DMS 273 (cell line): ENCODE measurements at regions not wholly inside any gene's neighbourhood (a gene's known extent, or its start where the extent isn't known, plus 50 kb on each side); places are given as distances from the start of the nearest gene placed in this dataset.

Experiments
- DNase-seq: peaks from one replicate; lab custom pipeline; 2025; ENCODE audit not compliant: unreplicated experiment; lab: John Stamatoyannopoulos, UW

- DNase-seq = no peak
Observed at GRCh38 chr12:5195244-5195643, 151.6 kb downstream of the KCNA5 start.

DNA sequence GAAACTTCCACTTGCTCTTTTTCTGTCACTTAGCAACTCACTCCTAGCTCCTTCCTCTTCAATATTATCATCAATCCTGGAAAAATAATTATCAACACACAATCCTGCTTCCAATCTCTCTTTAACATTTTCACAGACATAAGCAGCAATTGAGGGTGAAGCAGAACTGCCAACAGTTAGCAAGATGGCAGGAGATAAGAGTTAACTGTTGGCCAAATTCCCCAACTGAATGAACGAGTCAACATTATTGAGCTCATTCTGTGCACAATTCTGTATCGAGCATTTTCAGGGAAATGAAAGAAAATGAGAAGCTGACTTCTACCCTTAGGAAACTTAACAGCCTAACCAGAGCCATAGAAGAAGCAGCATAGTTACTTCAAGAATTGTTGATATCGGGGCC lies 152.0 kb downstream of the KCNA5 start:
- DNase-seq = no peak

DNA sequence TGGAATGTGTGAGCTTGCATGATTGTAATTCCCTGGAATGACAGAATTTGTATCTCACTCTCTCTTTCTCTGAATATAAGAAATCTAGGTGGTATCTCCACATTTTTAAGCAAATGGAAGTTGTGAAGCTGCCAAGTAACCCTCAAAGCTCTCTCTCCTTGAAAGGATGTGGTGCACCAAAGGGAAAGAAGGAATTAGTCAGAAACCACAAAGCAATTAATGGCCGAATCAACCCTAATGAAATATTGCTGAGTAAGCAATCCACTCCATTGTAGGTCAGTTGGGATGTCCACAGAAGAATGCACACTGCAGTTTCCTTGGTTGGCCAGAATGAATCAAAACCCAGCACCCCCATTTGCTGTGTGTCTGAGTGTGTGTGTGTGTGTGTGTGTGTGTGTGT lies 153.5 kb downstream of the KCNA5 start:
- DNase-seq = no peak

- DNase-seq = no peak
Observed at GRCh38 chr12:5197656-5198055, 154.0 kb downstream of the KCNA5 start.

DNA sequence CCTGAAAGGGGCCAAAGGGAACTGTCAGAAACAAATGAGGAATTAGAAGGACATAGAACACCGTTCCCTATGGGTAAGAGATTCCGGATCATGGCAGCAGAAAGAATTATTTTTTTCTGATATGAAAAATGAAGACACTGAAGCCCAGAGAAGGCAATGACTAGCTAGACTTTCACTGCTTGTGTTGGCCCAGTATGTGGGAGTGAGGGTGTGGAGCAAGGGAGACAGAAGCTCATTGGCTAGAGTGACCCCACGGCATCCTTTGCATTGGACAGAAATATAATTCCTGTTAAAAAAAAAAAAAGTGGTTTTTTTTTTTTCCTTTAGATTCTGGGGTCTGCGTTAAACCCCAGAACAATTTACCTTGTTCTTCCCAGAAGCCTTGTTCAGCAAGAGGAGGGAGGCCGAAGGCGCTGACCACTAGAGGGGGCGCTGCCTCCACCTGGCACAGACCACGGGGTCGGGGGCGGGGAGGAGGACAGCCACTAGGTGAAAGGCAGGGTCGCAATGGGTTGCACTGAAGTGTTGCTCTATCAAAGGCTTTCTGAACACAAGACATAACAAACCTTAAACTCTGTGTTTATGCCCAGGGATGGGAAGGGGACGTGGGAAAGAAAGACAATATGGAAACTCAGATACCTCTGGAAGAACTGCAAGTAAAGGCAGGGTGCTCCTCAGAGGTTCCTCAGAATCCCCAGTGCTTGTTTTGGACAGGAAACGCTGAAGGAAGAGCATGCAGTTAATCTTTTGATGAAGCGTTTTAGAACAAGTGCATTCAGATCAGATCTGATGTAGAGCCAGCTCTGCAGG lies 156.8 kb downstream of the KCNA5 start:
- DNase-seq = peak; percentile 38

- DNase-seq = no peak
Observed at GRCh38 chr12:5201554-5202218, 158.0 kb downstream of the KCNA5 start.

DNA sequence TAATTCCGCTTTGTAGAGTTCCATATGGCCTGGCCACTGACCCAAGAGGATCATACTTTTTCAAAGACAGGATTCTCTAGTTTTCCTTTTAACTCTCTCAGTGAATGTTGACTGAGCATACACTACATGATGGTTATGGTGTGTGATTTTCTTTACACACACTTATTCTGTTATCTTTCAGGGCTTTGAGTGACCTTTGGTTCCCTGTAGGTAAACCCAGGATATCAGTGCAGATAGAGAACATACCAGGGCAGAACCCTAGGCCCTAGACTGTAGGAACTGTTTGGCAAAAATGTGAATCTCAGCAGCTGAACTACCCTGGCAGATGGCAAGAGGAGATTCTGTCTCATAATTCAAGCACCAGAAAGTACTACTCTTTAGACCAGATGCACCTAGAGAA lies 159.6 kb downstream of the KCNA5 start:
- no peak for DNase-seq

- DNase-seq = no peak
Observed at GRCh38 chr12:5203720-5204119, 160.0 kb downstream of the KCNA5 start.

GRCh38 chr12:5204271-5204670 lies 160.6 kb downstream of the KCNA5 start:
- DNase-seq = no peak

DNA sequence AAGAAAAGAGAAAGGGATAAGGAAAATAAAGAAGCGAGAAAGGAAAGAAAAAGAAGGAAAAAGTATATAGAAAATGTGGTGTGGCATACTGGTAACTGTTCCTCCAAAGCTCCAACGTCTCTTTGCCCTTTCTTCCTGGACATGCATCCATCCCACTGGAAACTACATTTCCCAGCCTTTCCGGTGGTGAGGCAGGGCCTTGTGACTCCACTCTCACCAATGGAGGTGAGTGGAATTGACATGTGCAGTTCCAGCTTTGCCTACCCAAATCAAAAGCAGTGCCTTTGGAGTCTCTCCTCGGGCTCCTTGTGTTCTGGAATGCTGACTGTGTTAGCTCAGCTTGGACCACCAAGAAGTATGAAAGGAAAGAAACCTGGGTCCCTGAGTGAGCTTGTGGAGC lies 161.2 kb downstream of the KCNA5 start:
- DNase-seq = no peak

GRCh38 chr12:5206401-5207175 lies 162.9 kb downstream of the KCNA5 start:
- DNase-seq = no peak

- peak; percentile 0 for DNase-seq
Observed at GRCh38 chr12:5210179-5210922, 166.7 kb downstream of the KCNA5 start.

GRCh38 chr12:5210923-5211290 lies 167.2 kb downstream of the KCNA5 start:
- DNase-seq = no peak

- DNase-seq = no peak
Observed at GRCh38 chr12:5213336-5213735, 169.7 kb downstream of the KCNA5 start.

DNA sequence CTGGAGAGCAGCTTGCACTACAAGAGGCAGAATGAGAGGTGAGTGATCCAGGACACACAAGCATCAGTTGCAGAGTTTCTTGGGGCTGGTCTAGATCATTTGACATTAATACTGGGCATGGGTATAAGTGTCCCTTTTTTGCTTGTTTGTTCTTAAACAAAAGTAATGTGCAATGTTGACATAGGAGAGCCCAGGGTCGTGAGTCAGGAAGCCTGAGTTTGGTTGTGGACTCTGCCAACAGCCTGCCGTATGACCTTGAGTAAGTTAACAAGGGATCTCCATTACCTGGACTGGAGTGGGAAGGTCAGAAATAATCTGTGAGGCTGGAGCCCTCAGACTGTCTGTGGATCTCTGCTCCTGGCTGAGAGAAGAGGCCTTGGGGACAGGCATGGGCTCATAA lies 170.3 kb downstream of the KCNA5 start:
- DNase-seq = no peak

- DNase-seq = no peak
Observed at GRCh38 chr12:5217936-5218335, 174.3 kb downstream of the KCNA5 start.

GRCh38 chr12:5220099-5220498 lies 176.4 kb downstream of the KCNA5 start:
- DNase-seq = no peak

- DNase-seq = no peak
Observed at GRCh38 chr12:5220835-5221234, 177.2 kb downstream of the KCNA5 start.

GRCh38 chr12:5222011-5222461 lies 178.4 kb downstream of the KCNA5 start:
- DNase-seq = no peak

DNA sequence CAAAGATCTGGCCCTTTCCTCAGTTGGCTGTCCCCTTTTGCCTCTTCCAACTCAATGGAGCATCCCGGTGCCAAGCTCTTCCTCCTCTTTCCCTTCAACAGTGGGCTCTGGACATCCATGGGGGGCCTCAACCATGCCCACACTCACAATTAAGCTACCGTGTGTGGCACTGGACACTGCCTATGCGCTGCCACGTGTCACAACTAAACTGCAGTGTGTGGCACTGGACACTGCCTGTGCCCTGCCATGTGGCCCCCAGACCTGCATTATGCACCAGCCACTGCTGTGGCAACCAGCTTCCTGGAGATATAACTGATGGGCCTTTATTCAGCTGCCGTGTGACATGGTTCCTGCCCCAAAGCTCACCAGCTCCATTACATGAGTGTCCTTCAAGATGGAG lies 179.1 kb downstream of the KCNA5 start:
- DNase-seq = no peak

DNA sequence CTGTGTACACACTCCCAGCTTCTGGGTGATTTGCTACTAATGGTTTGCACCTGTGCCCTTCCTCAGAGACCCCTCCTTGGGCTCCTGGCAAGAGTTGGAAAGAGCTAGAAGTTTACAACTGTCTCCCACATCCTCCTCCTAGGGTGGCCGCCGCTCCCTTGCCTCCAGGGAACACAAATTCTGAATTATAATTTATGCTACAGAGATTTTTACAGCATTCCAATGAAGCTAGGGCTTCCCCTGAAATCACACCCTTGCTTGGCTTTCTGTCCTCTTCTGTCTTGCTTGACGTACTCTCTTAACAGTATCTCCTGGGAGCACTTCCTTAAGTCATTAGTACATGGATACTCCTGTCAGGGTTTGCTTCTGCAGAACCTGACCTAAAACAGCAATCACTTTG lies 180.2 kb downstream of the KCNA5 start:
- no peak for DNase-seq
